NK-92 (cell line): ENCODE measurements at regions not wholly inside any gene's neighbourhood (a gene's known extent, or its start where the extent isn't known, plus 50 kb on each side); places are given as distances from the start of the nearest gene placed in this dataset.
"Not testable (repeated sequence)": the region's sequence is repeated elsewhere in the genome, so short reads cannot be mapped to it uniquely, and the experiment has no call there.

Source experiments
- DNase-seq: peaks from one replicate; lab custom pipeline; 2025; ENCODE audit not compliant: unreplicated experiment; lab: John Stamatoyannopoulos, UW

DNA sequence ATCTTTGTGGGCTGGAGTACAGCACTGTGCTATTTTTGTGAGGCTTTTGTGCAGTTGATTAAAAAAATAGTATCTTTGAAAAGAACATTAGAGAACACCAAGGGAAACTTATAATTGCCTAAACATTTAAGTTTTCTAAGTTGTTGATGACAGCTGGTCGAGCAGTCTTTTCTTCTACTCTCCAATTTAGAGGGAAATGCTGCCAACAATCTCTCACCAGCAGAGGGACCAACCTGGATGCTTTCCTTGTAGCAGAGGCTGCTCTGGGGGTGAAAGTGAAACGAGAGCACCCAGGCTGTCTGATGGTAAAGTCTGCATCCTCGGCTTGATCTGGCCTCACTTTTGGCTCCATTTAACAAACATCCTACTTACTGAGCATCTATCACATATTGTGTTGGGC is 1286.5 kb upstream of the TENM4 start:
- no peak for DNase-seq

DNA sequence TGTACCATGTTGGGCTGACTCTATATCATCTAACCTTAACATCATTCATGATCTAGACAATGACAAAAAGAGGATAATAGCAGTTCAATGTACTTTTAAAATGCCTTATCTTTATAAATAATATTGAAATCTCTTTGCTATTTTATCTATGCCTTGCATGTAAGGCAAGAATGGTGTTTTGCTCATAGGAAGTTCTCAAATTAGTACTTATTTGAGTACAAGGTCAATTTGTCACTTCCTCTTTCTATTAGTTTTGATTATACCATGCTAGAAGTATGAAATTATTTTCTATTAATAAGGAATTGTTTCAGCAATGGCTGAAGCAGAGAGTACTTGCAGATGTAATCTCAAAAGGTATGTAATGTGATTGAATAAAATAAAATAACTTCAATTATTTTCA is 1285.4 kb upstream of the TENM4 start:
- DNase-seq, result no peak

DNA sequence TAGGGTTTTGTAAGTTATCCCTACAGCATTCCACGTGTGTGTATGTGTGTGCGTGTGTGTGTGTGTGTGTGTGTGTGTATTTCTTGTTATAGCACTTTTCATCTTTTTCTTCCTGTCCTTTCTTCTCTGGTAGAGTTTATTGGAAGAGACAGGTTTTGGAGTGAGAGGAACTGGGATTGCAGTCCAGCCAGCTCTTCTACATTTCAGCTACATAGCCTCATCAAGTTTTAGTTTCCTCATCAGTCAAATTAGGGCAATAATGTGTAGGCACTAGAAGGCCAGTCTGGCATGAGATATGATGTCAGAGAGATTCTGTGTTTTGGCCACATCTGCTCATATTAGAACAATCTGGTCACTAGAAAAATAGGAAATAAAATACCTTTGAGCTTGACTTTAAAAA is 1283.5 kb upstream of the TENM4 start:
- DNase-seq, result no peak

DNA sequence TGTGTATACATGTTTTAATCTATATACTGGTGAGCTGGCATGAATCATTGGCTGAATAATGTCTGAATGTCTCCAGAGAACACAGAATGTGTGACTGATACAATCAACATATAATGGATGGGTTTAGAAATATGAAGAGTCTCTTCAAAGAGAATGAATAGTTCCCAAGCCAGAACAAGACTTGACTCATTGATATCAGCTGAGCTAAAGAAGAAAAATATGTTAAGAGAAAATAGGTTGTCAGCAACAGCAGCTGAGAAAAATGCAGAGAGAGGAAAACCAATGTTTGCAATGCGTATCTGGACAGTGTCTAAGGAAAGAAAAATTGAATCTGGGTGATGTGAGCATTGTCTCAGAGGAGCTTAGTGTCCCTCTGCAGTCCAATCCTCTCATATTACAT is 1281.8 kb upstream of the TENM4 start:
- DNase-seq, result no peak

DNA sequence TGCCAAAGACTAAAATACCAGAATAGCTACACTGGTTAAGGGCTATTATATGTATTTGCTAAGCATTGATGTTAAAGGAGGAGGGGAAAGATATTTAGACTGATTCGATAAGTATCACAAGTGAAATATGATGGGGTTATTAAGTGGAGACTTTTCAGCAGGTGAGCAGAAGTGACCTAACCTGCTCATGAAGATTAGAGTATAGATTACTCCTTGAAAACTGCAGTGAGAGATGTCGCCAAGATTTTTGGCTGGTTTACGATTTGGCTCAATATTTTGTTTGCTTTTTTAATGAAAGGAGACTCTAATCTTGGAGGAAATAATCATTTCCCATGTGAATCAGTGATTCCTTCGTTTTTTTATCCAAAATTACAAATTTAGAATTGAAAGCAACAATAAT is 1279.5 kb upstream of the TENM4 start:
- no peak for DNase-seq

DNA sequence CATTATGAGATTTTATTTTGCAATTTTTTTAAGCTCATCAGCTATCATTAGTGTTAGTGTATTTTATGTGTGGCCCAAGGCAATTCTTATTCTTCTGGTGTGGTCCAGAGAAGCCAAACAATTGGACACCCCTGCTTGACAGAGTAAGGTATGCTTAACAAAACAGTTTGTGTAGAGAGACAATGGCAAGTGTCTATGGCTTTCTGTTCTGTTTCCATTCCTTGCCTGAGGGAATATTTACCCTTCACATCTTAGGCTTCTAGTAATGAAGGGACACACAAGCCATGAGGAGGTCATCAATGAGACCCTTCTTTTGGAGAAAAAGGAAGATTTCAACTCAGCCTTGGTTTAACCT is 1278.4 kb upstream of the TENM4 start:
- DNase-seq, result no peak

DNA sequence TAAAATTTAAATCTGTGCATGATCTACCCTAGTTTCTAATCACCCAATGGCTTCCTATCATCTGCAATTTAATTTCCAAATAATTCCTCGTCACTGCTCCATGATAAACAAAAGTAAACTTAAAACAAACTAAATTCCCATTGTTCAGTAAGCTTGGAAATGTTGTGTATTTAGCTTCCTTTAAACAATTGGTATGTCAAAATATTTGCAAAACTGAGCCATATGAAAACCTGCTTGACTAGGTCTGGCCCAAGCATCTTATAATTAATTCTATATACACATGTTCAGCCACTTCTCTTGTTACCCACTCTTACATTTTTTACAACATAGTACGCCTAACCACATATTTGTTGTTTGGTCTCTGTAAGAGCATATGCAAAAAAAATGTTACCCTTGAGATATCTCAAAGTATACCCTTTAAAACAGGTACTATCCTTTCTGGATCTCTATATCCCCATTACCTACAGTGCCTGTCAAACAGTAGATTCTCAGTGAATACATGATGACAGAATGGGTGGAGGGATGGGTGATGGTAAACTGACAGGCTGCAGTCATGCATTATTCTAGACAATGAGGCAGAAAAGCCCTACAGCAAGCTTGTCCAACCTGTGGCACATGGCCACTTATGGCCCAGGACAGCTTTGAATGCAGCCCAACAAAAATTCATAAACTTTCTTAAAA is 1277.9 kb upstream of the TENM4 start:
- DNase-seq, result no peak

DNA sequence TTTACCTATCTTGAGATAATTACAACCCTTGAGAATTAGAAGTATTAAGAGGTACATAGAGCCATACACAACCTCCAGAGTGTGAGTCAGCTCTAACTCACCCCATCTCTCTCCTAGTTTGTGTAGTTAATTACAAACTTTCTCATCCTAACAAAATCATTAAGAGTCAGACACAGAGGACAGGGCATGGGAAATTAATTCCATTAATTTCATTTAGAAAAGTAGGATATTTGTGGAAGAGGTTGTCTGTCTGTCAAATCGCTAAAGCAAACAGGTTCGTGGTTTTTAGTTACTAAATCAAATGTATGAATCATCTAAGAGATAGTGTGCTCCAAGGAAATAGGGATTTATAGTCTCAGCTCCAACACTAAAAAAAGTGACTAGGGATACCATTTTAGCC is 1261.4 kb upstream of the TENM4 start:
- no peak for DNase-seq

DNA sequence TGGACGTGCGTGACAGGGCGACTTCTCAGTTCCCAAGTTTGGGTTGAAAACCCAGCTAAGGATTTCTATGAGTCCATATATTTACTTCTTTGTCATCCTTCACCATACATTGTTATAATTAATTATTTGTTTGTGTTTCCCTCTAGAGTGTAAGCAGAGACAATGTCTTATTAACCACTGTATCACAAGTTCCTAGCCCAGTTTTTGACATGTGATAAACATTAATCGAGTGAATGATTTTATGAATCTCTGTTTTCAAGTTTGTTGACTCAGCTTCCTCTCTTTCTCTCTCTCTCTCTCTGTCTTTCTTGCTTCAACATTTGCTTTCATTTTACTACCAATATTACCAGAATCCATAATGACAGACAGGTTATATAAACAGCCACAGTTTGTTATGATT is 1259.6 kb upstream of the TENM4 start:
- DNase-seq, result no peak

DNA sequence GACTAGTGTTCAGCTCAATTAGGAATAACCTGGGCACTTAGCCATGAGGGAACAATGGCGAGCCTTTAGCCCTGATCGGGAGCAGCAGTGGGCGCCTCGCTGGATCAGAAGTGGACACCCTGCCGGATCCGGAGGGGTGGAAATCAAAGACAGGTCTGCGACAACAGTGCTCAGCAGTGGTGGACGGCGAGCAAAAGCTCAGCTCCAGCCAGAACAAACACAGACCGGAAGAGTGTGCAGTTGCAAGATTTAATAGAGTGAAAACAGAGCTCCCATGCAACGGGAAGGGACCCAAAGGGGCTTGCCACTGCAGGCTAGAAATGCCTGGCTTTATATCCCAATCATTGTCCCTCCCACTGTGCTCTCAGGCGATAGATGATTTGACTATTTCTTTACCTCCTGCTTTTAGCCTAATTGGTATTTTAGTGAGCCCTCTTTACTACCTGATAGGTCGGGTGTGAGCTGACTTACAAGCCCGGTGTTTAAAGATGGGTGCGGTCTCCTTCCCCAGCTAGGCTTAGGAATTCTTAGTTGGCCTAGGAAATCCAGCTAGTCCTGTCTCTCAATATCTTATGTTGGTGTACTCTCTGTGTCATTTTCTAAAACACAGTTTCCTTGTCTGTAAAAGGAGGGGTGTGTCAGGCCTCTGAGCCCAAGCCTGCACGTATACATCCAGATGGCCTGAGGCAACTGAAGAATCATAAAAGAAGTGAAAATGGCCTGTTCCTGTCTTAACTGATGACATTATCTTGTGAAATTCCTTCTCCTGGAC is 1258.8 kb upstream of the TENM4 start:
- DNase-seq, result not testable (repeated sequence)

DNA sequence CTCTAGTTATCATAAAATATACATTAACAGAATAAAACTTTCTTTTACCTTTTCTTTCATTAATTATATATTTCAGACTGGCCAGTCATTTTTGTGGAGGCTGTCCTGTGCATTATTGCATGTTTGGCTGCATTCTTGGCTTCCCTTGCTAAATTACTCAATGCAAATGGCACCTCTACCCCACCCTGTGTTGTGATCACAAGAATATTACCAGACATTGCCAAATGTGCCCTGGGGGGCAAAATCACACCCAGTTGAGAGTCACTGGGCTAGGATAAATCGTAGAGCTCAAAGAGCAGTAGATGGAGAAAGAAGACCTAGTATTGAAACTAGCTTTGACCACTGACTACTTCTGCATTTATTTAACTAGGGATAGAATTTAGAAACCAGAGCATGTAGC is 1257.8 kb upstream of the TENM4 start:
- DNase-seq, result no peak

DNA sequence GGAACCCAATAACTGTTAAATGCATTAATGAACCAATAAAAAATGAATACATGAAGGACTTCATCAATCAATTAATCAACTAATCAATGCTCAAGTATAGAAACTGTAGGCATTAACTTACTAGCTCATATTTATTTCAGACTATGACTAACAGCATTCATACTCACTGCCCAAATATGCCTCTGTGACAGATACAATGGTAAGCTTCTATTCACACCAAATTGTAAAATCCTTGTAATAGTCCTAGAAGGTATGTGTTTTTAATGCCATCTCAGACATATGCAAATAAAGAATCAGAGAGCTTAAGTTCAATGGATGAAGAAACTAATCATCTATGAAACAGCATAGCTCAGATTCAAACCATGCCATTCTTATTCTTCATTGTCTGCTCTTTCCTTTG is 1253.6 kb upstream of the TENM4 start:
- DNase-seq, result no peak

DNA sequence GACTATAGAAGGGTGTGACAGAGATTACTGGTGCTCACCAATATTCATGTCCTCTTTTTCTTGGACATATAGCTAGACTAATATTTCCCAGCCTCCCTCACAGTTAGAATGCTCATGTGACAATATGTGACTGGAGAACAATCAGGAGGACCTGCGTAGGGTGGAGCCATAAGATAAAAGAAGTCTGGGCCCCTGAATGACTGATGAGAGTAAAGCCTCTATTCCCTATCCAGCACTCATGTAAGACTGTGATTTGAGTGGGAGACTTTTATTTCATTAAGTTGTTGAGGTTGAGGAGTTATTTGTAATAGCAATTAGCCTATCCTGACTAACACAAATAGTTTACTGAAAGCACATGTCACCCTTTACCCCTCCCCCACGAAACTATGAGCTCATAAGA is 1247.1 kb upstream of the TENM4 start:
- DNase-seq, result no peak

DNA sequence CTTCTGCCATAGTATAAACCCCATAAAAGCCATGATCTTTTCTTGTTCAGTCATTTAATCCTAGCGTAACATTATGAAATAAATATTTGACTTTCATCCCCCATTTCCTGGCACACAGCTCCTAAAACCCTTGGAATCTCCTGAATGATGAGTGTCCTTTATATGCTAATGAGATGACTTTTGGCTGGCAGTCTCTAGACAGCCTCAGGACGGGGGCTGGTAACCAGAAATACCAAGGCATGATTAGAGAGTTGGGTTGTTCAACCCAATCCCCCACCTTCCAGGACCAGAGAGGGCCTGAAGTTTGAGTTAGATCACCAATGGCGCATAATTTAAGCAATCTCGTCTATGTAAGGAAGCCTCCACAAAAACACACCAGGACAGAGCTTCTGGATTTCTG is 1246.1 kb upstream of the TENM4 start:
- DNase-seq, result no peak

DNA sequence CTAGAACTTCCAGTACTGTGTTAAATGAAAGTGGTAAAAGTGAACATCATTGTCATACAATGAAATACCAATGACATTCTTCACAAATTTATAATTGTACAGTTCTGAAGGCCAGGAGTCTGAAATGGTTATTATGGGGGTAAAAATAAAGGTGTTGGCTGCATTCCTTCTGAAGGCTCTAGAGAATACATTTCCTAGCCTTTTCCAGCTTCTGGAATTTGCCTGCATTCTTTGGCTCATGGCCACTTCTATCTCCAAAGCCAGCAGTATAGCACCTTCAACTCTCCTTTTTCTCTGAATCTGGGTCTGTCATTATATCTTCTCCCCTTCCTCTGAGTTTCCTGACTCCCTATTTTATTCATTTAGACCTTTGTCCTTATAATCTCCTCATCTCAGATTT is 1232.7 kb upstream of the TENM4 start:
- DNase-seq, result no peak

DNA sequence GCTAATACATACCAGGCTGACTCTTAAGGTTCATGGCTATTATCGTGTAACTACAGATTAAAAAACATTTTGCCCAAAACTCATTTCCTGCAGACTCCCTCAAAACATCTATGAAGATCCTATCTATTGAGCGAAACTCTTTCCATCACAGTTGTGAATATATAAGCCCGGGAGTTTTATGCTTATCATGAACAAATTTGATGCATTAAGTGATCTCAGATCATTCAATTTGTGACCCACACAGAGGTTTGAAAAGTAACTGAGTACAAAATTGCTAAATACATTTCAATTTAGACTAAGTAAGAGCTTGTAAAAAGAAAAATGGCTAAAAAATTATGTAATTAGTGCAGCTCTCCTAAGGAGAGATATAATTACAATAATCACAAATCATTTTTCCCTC is 1228.8 kb upstream of the TENM4 start:
- DNase-seq, result no peak

DNA sequence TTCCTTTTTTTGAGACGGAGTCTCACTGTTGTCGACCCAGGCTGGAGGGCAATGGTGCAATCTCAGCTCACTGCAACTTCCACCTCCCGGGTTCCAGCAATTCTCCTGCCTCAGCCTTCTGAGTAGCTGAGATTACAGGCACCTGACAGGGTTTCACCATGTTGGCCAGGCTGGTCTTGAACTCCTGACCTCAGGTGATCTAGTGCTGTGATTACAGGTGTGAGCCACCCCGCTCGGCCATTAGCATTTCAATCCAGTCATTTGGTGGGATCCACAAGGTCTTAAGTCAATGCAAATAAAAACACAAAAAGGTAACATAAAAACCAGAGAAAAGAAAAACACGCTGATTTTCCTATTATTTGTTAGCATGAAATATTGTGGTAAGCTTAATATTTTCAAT is 1227.2 kb upstream of the TENM4 start:
- no peak for DNase-seq

DNA sequence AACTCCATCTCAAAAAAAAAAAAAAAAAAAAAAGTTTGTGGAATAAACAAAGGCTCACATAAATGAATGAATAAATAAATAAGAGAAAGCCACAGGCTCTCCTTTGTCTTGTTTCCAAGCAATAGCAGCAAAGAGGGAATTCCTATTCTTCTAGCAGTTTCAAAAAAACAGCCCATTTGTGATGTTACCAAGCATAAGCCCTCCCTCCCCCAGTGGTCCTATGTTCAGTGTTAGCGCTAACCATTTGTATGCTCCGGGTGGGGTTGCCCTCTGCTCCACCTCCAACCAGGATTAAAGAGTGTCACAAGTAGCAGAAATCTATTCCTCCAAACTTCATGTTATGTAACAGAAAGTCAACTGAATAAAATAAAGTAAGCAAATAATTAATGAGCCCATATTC is 1215.0 kb upstream of the TENM4 start:
- no peak for DNase-seq

DNA sequence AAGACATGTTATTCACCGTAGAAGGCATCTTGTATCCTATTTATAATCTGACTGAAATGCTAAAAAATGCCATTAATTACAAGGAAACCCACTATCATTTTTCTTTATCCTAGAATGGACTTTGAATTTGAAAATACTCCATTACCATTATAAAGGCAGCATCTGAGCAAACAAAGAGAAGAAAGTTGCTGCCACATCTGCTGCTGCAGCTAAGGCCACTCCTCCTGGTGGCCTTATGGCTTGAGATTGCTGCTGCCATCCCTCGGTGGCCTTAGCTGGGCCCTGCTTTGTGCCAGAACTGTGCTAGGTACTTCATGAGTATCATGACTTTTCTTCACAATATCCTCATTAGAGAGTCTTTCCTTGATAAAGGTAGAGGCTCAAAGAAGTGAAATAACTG is 1210.1 kb upstream of the TENM4 start:
- no peak for DNase-seq

DNA sequence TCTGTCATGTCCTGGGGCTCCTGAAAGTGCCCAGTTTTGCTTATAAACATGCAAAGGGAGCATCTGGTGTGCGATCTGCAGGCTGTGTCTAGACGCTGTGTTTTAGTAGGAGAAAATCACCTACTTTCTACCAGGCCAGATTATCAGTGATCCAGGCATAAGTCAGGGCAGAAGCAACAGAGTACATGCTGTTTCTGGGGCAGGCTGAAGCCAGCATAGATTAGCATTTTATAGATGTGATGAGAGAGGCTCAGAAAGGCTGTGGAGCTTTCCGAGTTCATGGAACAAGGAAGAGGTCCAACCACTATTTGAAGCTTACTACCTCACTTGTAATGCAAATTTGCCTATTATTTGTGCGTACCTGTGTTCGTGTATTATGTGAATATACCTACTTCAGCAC is 1208.4 kb upstream of the TENM4 start:
- no peak for DNase-seq

DNA sequence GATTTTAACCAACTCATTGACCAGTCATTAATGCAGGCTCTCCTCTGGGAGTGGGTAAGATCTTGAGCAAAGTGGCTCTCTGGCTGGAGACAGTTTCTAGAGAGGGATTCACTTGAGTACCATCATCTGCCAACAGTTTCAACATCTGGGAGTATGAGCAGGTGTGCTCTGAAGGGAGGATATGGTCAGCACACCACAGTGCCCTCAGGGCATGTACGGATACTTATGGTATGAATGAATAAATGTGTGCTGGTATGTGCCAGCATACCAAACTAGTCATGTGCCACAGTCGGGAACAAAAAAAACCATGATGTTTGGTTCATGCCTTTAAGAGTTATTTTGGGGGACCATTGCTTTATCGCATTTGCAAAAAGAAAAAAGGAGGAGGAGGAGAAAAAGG is 1197.5 kb upstream of the TENM4 start:
- DNase-seq, result no peak

DNA sequence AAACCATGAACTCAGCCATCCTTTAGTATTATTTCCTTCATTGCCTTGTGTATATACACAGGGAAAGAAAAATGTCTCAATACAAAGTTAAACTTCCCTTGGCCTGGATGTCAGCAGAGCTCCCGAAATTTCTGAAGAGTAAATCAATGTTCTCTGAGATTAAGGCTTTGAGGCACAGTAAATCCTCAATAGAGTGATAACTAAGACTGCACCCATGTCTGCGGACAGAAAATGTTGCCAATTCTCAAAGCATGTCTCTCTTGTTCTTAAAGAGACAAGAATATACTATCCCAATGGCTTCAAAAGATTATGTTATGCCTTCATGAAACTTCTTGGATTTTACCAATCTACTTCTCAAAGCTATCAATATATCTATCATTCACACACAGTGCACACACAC is 1196.7 kb upstream of the TENM4 start:
- DNase-seq, result no peak

DNA sequence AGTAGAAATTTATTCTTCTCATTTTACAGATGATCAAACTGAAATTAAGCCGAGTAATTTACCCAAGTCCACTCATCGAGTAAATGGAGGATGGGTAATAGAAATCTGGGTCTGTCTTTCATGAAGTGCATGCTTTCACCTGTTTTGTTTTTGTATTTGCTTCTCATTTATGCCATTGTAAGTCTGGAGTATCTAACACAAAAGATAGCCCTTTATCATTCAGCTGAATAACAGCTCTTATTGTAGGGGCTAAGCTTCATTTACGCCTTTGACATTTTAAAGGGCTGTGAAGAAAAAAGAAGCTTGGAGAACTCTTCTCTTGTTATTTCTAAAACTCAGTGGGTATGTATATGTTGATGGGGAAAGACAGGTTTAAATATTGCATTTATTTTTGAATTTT is 1196.2 kb upstream of the TENM4 start:
- DNase-seq, result no peak
